ENCODE measurements at regions not wholly inside any gene's neighbourhood (a gene's known extent, or its start where the extent isn't known, plus 50 kb on each side); places are given as distances from the start of the nearest gene placed in this dataset.

- FAIRE-seq (no peak), DNase-seq (ENCODE audit: low read depth, low spot score) (no peak)
- Histone ChIP-seq H3K9me3 (ENCODE audit: control insufficient read depth, low read depth, low read length) (no peaks in the 10 kb centered on the region), H2AFZ (ENCODE audit: control insufficient read depth, low read length) (no peak overlapping the region), H3K4me3 (ENCODE audit: control insufficient read depth in 2 of 3, extremely low read depth in 1 of 3, insufficient read depth in 2 of 3, low read depth in 1 of 3, low read length in 3 of 3) (no peak overlapping the region), H3K27ac (ENCODE audit: control insufficient read depth, insufficient read depth, low read length) (no peak overlapping the region), H3K27me3 (ENCODE audit: control insufficient read depth, extremely low read depth, insufficient read depth, low read length) (no peaks in the 10 kb centered on the region), H3K4me1 (ENCODE audit: control insufficient read depth, extremely low read depth, insufficient read depth, low read length) (no peaks in the 10 kb centered on the region), H3K79me2 (ENCODE audit: control insufficient read depth, insufficient read depth, low read length) (no peaks in the 10 kb centered on the region), H3K36me3 (ENCODE audit: control insufficient read depth in 2 of 2, extremely low read depth in 1 of 2, insufficient read depth in 2 of 2, low read length in 2 of 2) (no peaks in the 10 kb centered on the region), H3K4me2 (ENCODE audit: control insufficient read depth, extremely low read depth, insufficient read depth, low read depth, low read length) (no peak overlapping the region), H4K20me1 (ENCODE audit: control insufficient read depth, extremely low read depth, insufficient read depth, low read length) (no peaks in the 10 kb centered on the region), H3K9ac (ENCODE audit: control insufficient read depth, extremely low read depth, insufficient read depth, low read length) (no peak overlapping the region), H3K9me1 (ENCODE audit: control insufficient read depth, extremely low read depth, insufficient read depth, low read length) (no peaks in the 10 kb centered on the region)
- TF ChIP-seq EZH2 (IDR thresholded peaks at IDR 0.05; ENCODE audit: low read length), result no peak
- no peak for TF ChIP-seq CTCF (optimal IDR thresholded peaks at IDR 0.05 in 1 of 3, IDR thresholded peaks at IDR 0.05 in 1 of 3, conservative IDR thresholded peaks at IDR 0.05 in 1 of 3; ENCODE audit: extremely low read depth in 1 of 3, insufficient read depth in 2 of 3, low read length in 3 of 3)
- dilution Hi-C loops (cut with MboI; ENCODE audit: extremely low pct_ligation_motif_present, low sequenced_read_pairs), result no loop called here
Measured at GRCh38 chr6:155887421-155887820, 431.8 kb upstream of the NOX3 start.

- dilution Hi-C loops (cut with MboI; ENCODE audit: extremely low pct_ligation_motif_present, low sequenced_read_pairs), result no loop called here
Measured at GRCh38 chr6:155883741-155884140, 428.1 kb upstream of the NOX3 start.

More at GRCh38 chr6:155883741-155884140, 428.1 kb upstream of the NOX3 start:
- H3K27me3 ChIP-seq (ENCODE audit: control insufficient read depth, extremely low read depth, insufficient read depth, low read length), result no peaks in the 10 kb centered on the region
- H3K4me2 ChIP-seq (ENCODE audit: control insufficient read depth, extremely low read depth, insufficient read depth, low read depth, low read length), result no peak overlapping the region
- TF ChIP-seq EZH2 (IDR thresholded peaks at IDR 0.05; ENCODE audit: low read length), result no peak
- TF ChIP-seq CTCF (optimal IDR thresholded peaks at IDR 0.05 in 1 of 3, IDR thresholded peaks at IDR 0.05 in 1 of 3, conservative IDR thresholded peaks at IDR 0.05 in 1 of 3; ENCODE audit: extremely low read depth in 1 of 3, insufficient read depth in 2 of 3, low read length in 3 of 3), result no peak
- no peak for DNase-seq (ENCODE audit: low read depth, low spot score)
- no peaks in the 10 kb centered on the region for H3K36me3 ChIP-seq (ENCODE audit: control insufficient read depth in 2 of 2, extremely low read depth in 1 of 2, insufficient read depth in 2 of 2, low read length in 2 of 2)
- no peaks in the 10 kb centered on the region for H4K20me1 ChIP-seq (ENCODE audit: control insufficient read depth, extremely low read depth, insufficient read depth, low read length)
- H3K79me2 ChIP-seq (ENCODE audit: control insufficient read depth, insufficient read depth, low read length), result no peaks in the 10 kb centered on the region
- no peak for FAIRE-seq
- H3K9me3 ChIP-seq (ENCODE audit: control insufficient read depth, low read depth, low read length), result no peaks in the 10 kb centered on the region
- no peak overlapping the region for H3K27ac ChIP-seq (ENCODE audit: control insufficient read depth, insufficient read depth, low read length)
- no peak overlapping the region for H3K9ac ChIP-seq (ENCODE audit: control insufficient read depth, extremely low read depth, insufficient read depth, low read length)
- H3K4me3 ChIP-seq (ENCODE audit: control insufficient read depth in 2 of 3, extremely low read depth in 1 of 3, insufficient read depth in 2 of 3, low read depth in 1 of 3, low read length in 3 of 3), result no peak overlapping the region
- H3K9me1 ChIP-seq (ENCODE audit: control insufficient read depth, extremely low read depth, insufficient read depth, low read length), result no peaks in the 10 kb centered on the region
- no peaks in the 10 kb centered on the region for H3K4me1 ChIP-seq (ENCODE audit: control insufficient read depth, extremely low read depth, insufficient read depth, low read length)
- H2AFZ ChIP-seq (ENCODE audit: control insufficient read depth, low read length), result no peak overlapping the region

Data from keratinocyte (primary cell).